Activated naive CD4-positive, alpha-beta T cell treated with anti-CD3 and anti-CD28 coated beads, Interleukin-2, amount 50 U/mL, for 72 hours (primary cell): ENCODE measurements at regions not wholly inside any gene's neighbourhood (a gene's known extent, or its start where the extent isn't known, plus 50 kb on each side); places are given as distances from the start of the nearest gene placed in this dataset.
"Not testable (repeated sequence)": the region's sequence is repeated elsewhere in the genome, so short reads cannot be mapped to it uniquely, and the experiment has no call there.

Source experiments
- ATAC-seq, 2 donors: fragments of 150-1000 bp; cut with Tn5 transposase; 2 replicates each; pipeline ENCODE4 v1.10.0; 2021; ENCODE audit warnings: mild to moderate bottlenecking in 2 of 2, moderate library complexity in 2 of 2
- DNase-seq, 2 donors: peaks; one replicate each; pipeline ENCODE4 v3.0.0; 2021 to 2022; ENCODE audit warnings: low spot score in 2 of 2
- H3K27ac Mint-ChIP-seq, 2 donors: one replicate each; pipeline ENCODE4 v1.8.0; 2022; ENCODE audit warnings: mild to moderate bottlenecking in 2 of 2, mixed read lengths in 2 of 2
- H3K36me3 Mint-ChIP-seq, 2 donors: one replicate each; pipeline ENCODE4 v1.8.0; 2022; ENCODE audit warnings: mixed read lengths in 2 of 2
- H3K9me3 Mint-ChIP-seq, 2 donors: one replicate each; pipeline ENCODE4 v1.8.0; 2022; ENCODE audit warnings: mixed read lengths in 2 of 2

- no peak for DNase-seq
These were observed 302.9 kb upstream of the GATB start for GRCh38 chr4:152063621-152064240.

GRCh38 chr4:152062936-152063620 lies 302.3 kb upstream of the GATB start:
- no peak overlapping the region for H3K27ac Mint-ChIP-seq
- ATAC-seq (no peak), DNase-seq (no peak)
- peaks cover 10 to 13% of the 10 kb centered on the region in 2 donors for H3K9me3 Mint-ChIP-seq
- H3K36me3 Mint-ChIP-seq, result peaks cover 3 to 12% of the 10 kb centered on the region in 2 donors

More at GRCh38 chr4:152063621-152064240, 302.9 kb upstream of the GATB start:
- peak in 1 of 2 donors; percentile 61 for ATAC-seq
- Mint-ChIP-seq H3K9me3 (peaks cover 7 to 8% of the 10 kb centered on the region in 2 donors), H3K36me3 (peaks cover 0 to 8% of the 10 kb centered on the region in 2 donors), H3K27ac (no peak overlapping the region)

- no peak overlapping the region for H3K27ac Mint-ChIP-seq
- H3K9me3 Mint-ChIP-seq, result peaks cover 7 to 30% of the 10 kb centered on the region in 2 donors
- peaks cover 16 to 18% of the 10 kb centered on the region in 2 donors for H3K36me3 Mint-ChIP-seq
- no peak for DNase-seq
- ATAC-seq, result no peak
These were observed 293.9 kb upstream of the GATB start for GRCh38 chr4:152054731-152055130.

DNA sequence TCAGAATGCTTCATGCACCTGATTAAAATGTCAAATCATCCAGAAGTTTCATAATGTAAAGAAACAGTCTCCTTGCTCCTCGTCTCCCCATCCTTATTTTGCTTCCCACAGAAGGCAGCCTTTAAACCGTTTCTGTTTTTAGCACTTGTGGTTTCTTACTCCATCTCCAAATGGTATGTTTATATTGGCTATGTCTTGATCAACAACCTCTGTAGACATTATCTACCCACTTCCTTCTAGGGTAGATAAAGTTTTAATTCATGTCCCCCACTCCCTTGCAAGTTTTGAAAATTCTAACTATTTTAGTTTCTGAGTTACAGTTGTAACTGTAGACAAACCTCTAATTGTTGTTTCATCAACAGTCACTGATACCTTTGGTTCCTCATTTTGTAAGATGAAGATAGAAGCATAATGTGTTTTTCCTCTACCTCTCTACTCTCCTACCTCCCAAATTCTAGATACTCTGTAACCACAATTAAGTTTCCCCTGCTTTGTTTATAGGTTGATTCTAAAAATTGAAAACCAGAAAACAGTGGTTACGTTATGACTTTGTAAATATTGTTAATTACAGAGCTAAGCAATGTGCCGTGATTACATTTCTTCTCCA lies 291.7 kb upstream of the GATB start:
- DNase-seq (no peak), ATAC-seq (no peak)
- peaks cover 8 to 10% of the 10 kb centered on the region in 2 donors for H3K36me3 Mint-ChIP-seq
- H3K27ac Mint-ChIP-seq, result no peak overlapping the region
- peaks cover 0 to 25% of the 10 kb centered on the region in 2 donors for H3K9me3 Mint-ChIP-seq

DNA sequence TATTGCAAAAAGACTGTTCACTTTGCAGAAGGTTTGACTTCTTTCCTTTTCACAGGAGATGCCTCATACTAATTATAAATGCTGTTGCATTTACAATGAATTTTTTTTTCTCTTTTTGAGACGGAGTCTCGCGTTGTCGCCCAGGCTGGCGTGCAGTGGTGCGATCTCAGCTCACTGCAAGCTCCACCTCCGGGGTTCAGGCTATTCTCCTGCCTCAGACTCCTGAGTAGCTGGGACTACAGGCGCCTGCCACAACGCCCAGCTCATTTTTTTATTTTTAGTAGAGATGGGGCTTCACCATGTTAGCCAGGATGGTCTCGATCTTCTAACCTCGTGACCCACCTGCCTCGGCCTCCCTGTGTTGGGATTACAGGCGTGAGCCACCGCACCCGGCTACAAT lies 290.5 kb upstream of the GATB start:
- not testable (repeated sequence) for DNase-seq, H3K36me3 Mint-ChIP-seq, H3K27ac Mint-ChIP-seq, ATAC-seq
- peaks cover 0 to 15% of the 10 kb centered on the region in 2 donors for H3K9me3 Mint-ChIP-seq

- Mint-ChIP-seq H3K9me3 (peaks cover 0 to 10% of the 10 kb centered on the region in 2 donors), H3K27ac (no peak overlapping the region), H3K36me3 (no peaks in the 10 kb centered on the region)
- DNase-seq, result no peak
- no peak for ATAC-seq
These were observed 289.3 kb upstream of the GATB start for GRCh38 chr4:152050106-152050505.

- no peak overlapping the region for H3K27ac Mint-ChIP-seq
- no peak for ATAC-seq
These were observed 286.6 kb upstream of the GATB start for GRCh38 chr4:152047451-152047850.

GRCh38 chr4:152045807-152046571 lies 285.2 kb upstream of the GATB start:
- DNase-seq, result peak in 1 of 2 donors; percentile 16

More at GRCh38 chr4:152047451-152047850, 286.6 kb upstream of the GATB start:
- no peak for DNase-seq
- Mint-ChIP-seq H3K9me3 (peaks cover 0 to 6% of the 10 kb centered on the region in 2 donors), H3K36me3 (peaks cover 0 to 5% of the 10 kb centered on the region in 2 donors)

DNA sequence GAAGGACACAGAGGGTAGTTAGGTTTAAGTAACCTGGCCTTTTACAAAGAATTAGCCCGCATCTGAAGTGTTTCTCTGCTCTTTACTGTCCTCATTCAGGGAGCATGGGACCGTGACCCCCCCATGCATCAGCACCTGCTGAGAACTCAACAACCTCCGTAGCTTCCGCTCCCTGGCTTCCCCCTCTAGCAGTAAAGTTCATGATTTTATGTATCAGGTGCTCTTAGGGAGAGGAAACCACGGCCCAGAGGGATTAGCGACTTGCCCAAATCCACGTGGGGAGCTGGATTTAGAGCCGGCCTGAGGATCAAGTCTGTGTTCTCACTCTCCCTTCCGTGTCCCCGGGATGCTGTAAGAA lies 284.6 kb upstream of the GATB start:
- Mint-ChIP-seq H3K36me3 (peaks cover 0 to 5% of the 10 kb centered on the region in 2 donors), H3K27ac (no peak overlapping the region), H3K9me3 (peaks cover 0 to 4% of the 10 kb centered on the region in 2 donors)
- DNase-seq, result no peak
- no peak for ATAC-seq

More at GRCh38 chr4:152045807-152046571, 285.2 kb upstream of the GATB start:
- Mint-ChIP-seq H3K9me3 (peaks cover 0 to 4% of the 10 kb centered on the region in 2 donors), H3K27ac (no peak overlapping the region), H3K36me3 (peaks cover 0 to 5% of the 10 kb centered on the region in 2 donors)
- ATAC-seq, result peak in 1 of 2 donors; percentile 44

GRCh38 chr4:152044331-152045036 lies 283.7 kb upstream of the GATB start:
- peaks cover 0 to 2% of the 10 kb centered on the region in 2 donors for H3K9me3 Mint-ChIP-seq
- no peak overlapping the region for H3K27ac Mint-ChIP-seq
- ATAC-seq, result no peak
- H3K36me3 Mint-ChIP-seq, result peaks cover 0 to 5% of the 10 kb centered on the region in 2 donors
- no peak for DNase-seq

- ATAC-seq (no peak), DNase-seq (no peak)
- H3K27ac Mint-ChIP-seq, result no peak overlapping the region
- peaks cover 0 to 5% of the 10 kb centered on the region in 2 donors for H3K36me3 Mint-ChIP-seq
- H3K9me3 Mint-ChIP-seq, result no peaks in the 10 kb centered on the region
These were observed 280.5 kb upstream of the GATB start for GRCh38 chr4:152041295-152041694.

- ATAC-seq, result no peak
- no peak for DNase-seq
- peaks cover 0 to 5% of the 10 kb centered on the region in 2 donors for H3K36me3 Mint-ChIP-seq
- H3K27ac Mint-ChIP-seq, result no peak overlapping the region
- H3K9me3 Mint-ChIP-seq, result no peaks in the 10 kb centered on the region
These were observed 278.9 kb upstream of the GATB start for GRCh38 chr4:152039691-152040090.

DNA sequence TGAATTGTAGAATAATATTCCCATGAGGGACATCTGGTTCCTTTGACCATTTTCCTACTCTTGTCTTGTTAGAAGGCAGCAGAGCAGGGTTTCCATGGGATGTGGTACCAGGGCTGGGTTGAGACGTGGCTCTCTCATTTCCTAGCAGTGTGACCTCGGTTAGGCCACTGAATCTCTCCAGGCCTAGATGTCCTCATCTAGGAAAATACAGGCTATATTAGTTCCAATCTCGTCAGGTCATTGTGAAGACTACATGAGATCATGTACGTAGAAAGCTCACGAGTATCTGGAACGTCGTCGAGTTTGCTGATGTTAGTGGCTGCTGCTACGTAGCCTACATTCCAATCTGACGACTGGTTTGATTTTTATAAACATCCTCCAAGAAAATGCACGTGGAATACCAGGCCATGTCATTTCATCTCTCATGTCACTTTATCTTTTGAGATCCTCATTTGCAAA lies 278.2 kb upstream of the GATB start:
- Mint-ChIP-seq H3K9me3 (no peaks in the 10 kb centered on the region), H3K27ac (no peak overlapping the region), H3K36me3 (peaks cover 0 to 5% of the 10 kb centered on the region in 2 donors)
- no peak for ATAC-seq
- no peak for DNase-seq

- DNase-seq (no peak), ATAC-seq (no peak)
- H3K27ac Mint-ChIP-seq, result no peak overlapping the region
- no peaks in the 10 kb centered on the region for H3K9me3 Mint-ChIP-seq
- peaks cover 0 to 5% of the 10 kb centered on the region in 2 donors for H3K36me3 Mint-ChIP-seq
These were observed 277.4 kb upstream of the GATB start for GRCh38 chr4:152038238-152038637.

- no peak for ATAC-seq
- Mint-ChIP-seq H3K27ac (no peak overlapping the region), H3K36me3 (no peaks in the 10 kb centered on the region)
These were observed 276.6 kb upstream of the GATB start for GRCh38 chr4:152037435-152037834.

DNA sequence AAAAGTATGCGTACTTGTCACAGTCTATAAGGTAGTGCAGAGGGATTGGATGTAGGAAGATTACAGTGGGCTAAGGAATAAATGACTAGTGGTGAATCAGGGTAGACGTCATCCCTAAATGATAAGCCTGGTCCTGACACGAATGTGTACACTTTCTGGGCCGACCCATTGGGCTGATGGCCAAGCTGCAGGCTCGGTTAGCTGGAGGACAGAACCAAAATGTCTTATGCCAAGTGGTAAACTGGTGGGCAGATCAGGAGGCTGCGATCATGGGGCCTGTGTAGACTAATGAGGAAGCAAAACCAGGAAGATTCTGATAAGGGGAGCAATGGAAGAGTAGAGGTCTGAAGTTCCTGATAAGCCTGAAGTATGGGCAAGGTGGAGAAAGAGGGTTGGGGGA lies 272.8 kb upstream of the GATB start:
- ATAC-seq, result no peak
- DNase-seq, result no peak
- Mint-ChIP-seq H3K27ac (no peak overlapping the region), H3K36me3 (no peaks in the 10 kb centered on the region), H3K9me3 (peaks cover 0 to under 1% of the 10 kb centered on the region in 2 donors)

More at GRCh38 chr4:152037435-152037834, 276.6 kb upstream of the GATB start:
- H3K9me3 Mint-ChIP-seq, result no peaks in the 10 kb centered on the region
- no peak for DNase-seq
